K562 (cell line): ENCODE measurements at regions not wholly inside any gene's neighbourhood (a gene's known extent, or its start where the extent isn't known, plus 50 kb on each side); places are given as distances from the start of the nearest gene placed in this dataset.

Experiments used
- EZH2 ChIP-seq: IDR thresholded peaks from 2 replicates; pipeline ENCODE4 v1.6.1; 2012; ENCODE audit warnings: low read depth, mild to moderate bottlenecking, inconsistent platforms, low read length, borderline replicate concordance
- HDGF ChIP-seq: fragments of 450-650 bp; IDR thresholded peaks from 2 replicates; pipeline ENCODE4 v1.6.1; 2016
- NFXL1 ChIP-seq: fragments of 450-650 bp; formaldehyde crosslinking; IDR thresholded peaks from 2 replicates; pipeline ENCODE4 v1.4.0; 2021; ENCODE audit warnings: mild to moderate bottlenecking

DNA sequence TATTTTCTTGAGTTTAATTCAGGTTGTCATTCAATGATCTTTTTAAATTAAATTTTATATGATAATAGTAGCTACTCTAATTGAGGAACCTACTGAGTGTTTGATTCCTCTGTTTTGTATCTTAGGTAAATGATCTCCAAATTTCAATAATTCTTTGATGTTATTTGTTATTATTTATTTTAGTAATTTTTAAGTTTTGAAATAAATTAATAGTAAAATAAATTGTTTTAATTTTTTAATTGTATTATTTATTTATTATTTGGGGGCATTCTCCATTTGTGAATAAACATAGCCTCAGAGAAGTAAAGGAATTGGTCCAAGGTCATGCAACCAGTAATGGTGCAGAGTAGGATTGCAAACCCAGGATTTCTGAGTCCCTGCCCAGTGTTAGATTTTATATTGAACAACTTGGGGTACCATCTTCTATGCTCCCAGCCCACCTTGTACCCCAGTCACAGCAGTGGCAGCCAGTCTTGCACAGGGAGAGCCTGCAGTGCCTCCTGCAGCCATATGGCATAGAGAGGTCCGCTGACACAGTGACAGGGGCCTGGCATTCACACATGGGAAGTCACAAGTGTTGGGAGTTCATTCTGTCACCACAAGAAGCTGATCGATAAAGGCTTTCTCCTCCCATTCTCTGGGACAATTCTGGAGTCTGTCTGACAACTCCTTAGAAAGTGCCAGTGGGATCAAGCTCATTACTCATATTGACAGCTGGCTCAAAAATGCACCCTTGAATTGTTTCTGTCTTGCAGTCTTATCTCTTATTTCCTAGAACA, 110.0 kb upstream of the ETAA1 start:
- TF ChIP-seq HDGF (no peak), NFXL1 (CRISPR knock-in tag) (no peak), EZH2 (no peak)
